ENCODE measurements at regions not wholly inside any gene's neighbourhood (a gene's known extent, or its start where the extent isn't known, plus 50 kb on each side); places are given as distances from the start of the nearest gene placed in this dataset.

DNA sequence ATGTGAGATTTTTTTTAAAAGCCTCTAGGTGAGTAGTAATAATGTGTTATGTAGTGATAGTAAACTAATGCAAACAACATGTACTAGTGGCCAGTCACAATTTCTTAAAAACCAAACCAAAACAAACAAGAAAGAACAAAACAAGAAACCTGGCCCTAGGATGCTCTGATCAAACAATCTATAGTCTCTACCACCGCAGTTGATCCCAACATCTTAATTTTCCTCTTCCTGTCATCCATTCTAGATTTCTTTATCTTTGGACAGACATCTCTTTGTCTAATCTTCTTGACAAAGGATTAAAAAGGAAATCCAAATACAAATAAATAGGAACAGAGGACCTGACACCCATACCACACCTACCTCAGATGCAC is 188.2 kb upstream of the ADAMTS5 start:
- Histone ChIP-seq H3K4me3 (ENCODE audit: low read depth, low read length) (no peak overlapping the region), H3K4ac (ENCODE audit: low read depth, low read length) (no peak overlapping the region), H2BK5ac (ENCODE audit: low read depth, low read length, poor library complexity) (no peak overlapping the region), H3K18ac (ENCODE audit: low read length) (no peak overlapping the region), H3K9me3 (ENCODE audit: insufficient read depth, low read depth, low read length) (no peaks in the 10 kb centered on the region), H3K79me1 (ENCODE audit: low read length) (no peaks in the 10 kb centered on the region), H3K9ac (ENCODE audit: low read length) (no peak overlapping the region), H2AFZ (ENCODE audit: insufficient read depth, low read length, poor library complexity) (no peak overlapping the region), H3K36me3 (ENCODE audit: control insufficient read depth in 1 of 2, insufficient read depth in 2 of 2, low read length in 2 of 2) (no peaks in the 10 kb centered on the region), H3K14ac (ENCODE audit: low read length) (no peak overlapping the region), H3K79me2 (ENCODE audit: control insufficient read depth, insufficient read depth, low read length, poor library complexity) (no peaks in the 10 kb centered on the region), H4K91ac (ENCODE audit: low read depth, low read length) (no peak overlapping the region), H2AK5ac (ENCODE audit: low read length) (no peak overlapping the region), H4K12ac (ENCODE audit: low read depth, low read length) (no peak overlapping the region), H2BK120ac (ENCODE audit: insufficient read depth, low read length, poor library complexity) (no peak overlapping the region), H3K4me2 (ENCODE audit: low read length) (no peak overlapping the region), H3K23ac (ENCODE audit: low read length) (no peak overlapping the region), H3K27me3 (ENCODE audit: insufficient read depth, low read length) (no peaks in the 10 kb centered on the region), H4K8ac (ENCODE audit: low read depth, low read length) (no peak overlapping the region), H2BK12ac (ENCODE audit: low read length) (no peak overlapping the region), H3K4me1 (ENCODE audit: control insufficient read depth in 1 of 2, insufficient read depth in 2 of 2, low read length in 2 of 2) (no peaks in the 10 kb centered on the region), H3K27ac (ENCODE audit: low read depth, low read length) (no peak overlapping the region)
- WGBS (ENCODE audit: extremely low coverage, insufficient coverage, insufficient read length) = no CpG with 5 or more reads among the region's 1 CpG
- no peak for DNase-seq

DNA sequence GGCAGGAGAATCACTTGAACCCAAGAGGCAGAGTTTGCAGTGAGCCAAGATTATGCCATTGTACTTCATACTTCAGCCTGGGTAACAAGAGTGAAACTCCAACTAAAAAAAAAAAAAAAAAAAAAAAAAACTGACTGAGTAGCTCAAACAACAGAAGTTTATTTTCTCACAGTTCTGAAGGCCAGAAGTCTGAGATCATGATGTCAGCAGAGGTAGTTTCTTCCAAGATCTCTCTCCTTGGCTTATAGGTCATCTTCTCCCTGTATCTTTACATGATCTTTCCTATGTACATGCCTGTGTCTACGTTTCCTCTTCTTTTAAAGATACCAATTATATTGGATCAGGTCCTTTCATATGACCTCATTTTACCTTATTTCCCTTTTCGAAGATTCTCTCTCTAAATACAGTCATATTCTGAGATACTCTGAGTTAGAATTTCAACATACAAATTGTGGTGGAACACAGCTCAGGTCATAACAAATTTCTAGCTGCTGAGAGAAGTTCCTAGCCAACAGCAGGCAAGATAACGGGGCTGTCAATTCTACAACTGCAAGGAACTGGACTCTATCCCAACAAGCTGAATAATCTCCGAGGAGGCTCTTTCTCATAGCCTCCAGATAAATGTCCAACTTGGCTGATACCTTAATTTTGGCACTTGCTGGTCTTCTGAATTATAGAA is 187.7 kb upstream of the ADAMTS5 start:
- Histone ChIP-seq H3K4me2 (ENCODE audit: low read length) (no peak overlapping the region), H3K4me1 (ENCODE audit: control insufficient read depth in 1 of 2, insufficient read depth in 2 of 2, low read length in 2 of 2) (no peaks in the 10 kb centered on the region), H3K4me3 (ENCODE audit: low read depth, low read length) (no peak overlapping the region), H3K18ac (ENCODE audit: low read length) (no peak overlapping the region), H2BK5ac (ENCODE audit: low read depth, low read length, poor library complexity) (no peak overlapping the region), H3K9ac (ENCODE audit: low read length) (no peak overlapping the region), H3K79me2 (ENCODE audit: control insufficient read depth, insufficient read depth, low read length, poor library complexity) (no peaks in the 10 kb centered on the region), H2AFZ (ENCODE audit: insufficient read depth, low read length, poor library complexity) (no peak overlapping the region), H3K36me3 (ENCODE audit: control insufficient read depth in 1 of 2, insufficient read depth in 2 of 2, low read length in 2 of 2) (no peaks in the 10 kb centered on the region), H2BK120ac (ENCODE audit: insufficient read depth, low read length, poor library complexity) (no peak overlapping the region), H3K27ac (ENCODE audit: low read depth, low read length) (no peak overlapping the region), H3K27me3 (ENCODE audit: insufficient read depth, low read length) (no peaks in the 10 kb centered on the region), H3K14ac (ENCODE audit: low read length) (no peak overlapping the region), H2BK12ac (ENCODE audit: low read length) (no peak overlapping the region), H2AK5ac (ENCODE audit: low read length) (no peak overlapping the region), H3K9me3 (ENCODE audit: insufficient read depth, low read depth, low read length) (no peaks in the 10 kb centered on the region), H3K4ac (ENCODE audit: low read depth, low read length) (no peak overlapping the region), H3K79me1 (ENCODE audit: low read length) (no peaks in the 10 kb centered on the region), H4K91ac (ENCODE audit: low read depth, low read length) (no peak overlapping the region), H4K12ac (ENCODE audit: low read depth, low read length) (no peak overlapping the region), H3K23ac (ENCODE audit: low read length) (no peak overlapping the region), H4K8ac (ENCODE audit: low read depth, low read length) (no peak overlapping the region)
- DNase-seq = no peak
- WGBS (ENCODE audit: extremely low coverage, insufficient coverage, insufficient read length) = no CpG with 5 or more reads among the region's 4 CpGs

DNA sequence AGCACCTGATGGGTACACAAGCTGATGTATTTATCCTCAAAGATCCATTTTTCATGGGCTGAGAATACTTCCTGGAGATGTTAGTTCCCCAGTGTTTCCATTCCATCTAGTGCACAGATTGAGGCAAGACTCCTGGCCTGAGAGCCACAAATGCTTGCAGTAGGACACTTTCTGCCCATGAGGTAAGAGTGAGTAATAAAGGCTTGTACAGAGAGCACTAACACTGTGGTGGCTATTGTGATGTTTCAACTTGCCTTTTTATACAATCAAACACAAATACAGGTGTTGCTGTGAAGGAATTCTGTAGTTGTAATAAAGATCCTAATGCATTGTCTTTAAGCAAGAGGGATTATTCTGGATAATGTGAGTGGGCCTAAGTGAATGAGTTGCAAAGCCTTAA is 186.1 kb upstream of the ADAMTS5 start:
- Histone ChIP-seq H3K36me3 (ENCODE audit: control insufficient read depth in 1 of 2, insufficient read depth in 2 of 2, low read length in 2 of 2) (no peaks in the 10 kb centered on the region), H3K27me3 (ENCODE audit: insufficient read depth, low read length) (no peaks in the 10 kb centered on the region), H2AFZ (ENCODE audit: insufficient read depth, low read length, poor library complexity) (no peak overlapping the region), H2BK120ac (ENCODE audit: insufficient read depth, low read length, poor library complexity) (no peak overlapping the region), H3K4me3 (ENCODE audit: low read depth, low read length) (no peak overlapping the region), H3K79me1 (ENCODE audit: low read length) (no peaks in the 10 kb centered on the region), H3K18ac (ENCODE audit: low read length) (no peak overlapping the region), H2BK5ac (ENCODE audit: low read depth, low read length, poor library complexity) (no peak overlapping the region), H3K4ac (ENCODE audit: low read depth, low read length) (no peak overlapping the region), H3K14ac (ENCODE audit: low read length) (no peak overlapping the region), H4K8ac (ENCODE audit: low read depth, low read length) (no peak overlapping the region), H3K4me2 (ENCODE audit: low read length) (no peak overlapping the region), H3K9me3 (ENCODE audit: insufficient read depth, low read depth, low read length) (no peaks in the 10 kb centered on the region), H3K9ac (ENCODE audit: low read length) (no peak overlapping the region), H3K4me1 (ENCODE audit: control insufficient read depth in 1 of 2, insufficient read depth in 2 of 2, low read length in 2 of 2) (no peaks in the 10 kb centered on the region), H4K91ac (ENCODE audit: low read depth, low read length) (no peak overlapping the region), H3K79me2 (ENCODE audit: control insufficient read depth, insufficient read depth, low read length, poor library complexity) (no peaks in the 10 kb centered on the region), H2BK12ac (ENCODE audit: low read length) (no peak overlapping the region), H4K12ac (ENCODE audit: low read depth, low read length) (no peak overlapping the region), H2AK5ac (ENCODE audit: low read length) (no peak overlapping the region), H3K23ac (ENCODE audit: low read length) (no peak overlapping the region), H3K27ac (ENCODE audit: low read depth, low read length) (no peak overlapping the region)
- no peak for DNase-seq

DNA sequence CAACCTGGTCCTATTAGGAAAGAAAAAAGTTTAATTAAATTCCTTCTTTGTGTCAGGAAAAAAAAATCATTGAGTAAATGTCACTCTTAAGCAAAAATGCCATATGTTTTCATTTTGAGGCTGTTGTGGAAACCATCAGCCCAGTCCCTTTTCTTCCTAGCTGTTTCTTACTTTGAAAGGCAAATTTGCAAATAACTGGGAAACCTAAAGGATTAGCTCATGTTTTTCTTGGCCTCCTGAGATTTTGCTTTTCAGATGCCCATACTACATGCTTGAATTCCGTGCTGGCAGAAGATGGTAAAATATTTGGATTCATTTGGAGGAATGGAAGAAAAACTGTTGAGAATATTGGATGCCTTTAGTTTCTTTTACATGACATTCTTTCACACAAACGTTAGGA is 182.1 kb upstream of the ADAMTS5 start:
- Histone ChIP-seq H3K4ac (ENCODE audit: low read depth, low read length) (no peak overlapping the region), H3K9me3 (ENCODE audit: insufficient read depth, low read depth, low read length) (no peaks in the 10 kb centered on the region), H3K79me1 (ENCODE audit: low read length) (no peaks in the 10 kb centered on the region), H4K8ac (ENCODE audit: low read depth, low read length) (no peak overlapping the region), H2BK5ac (ENCODE audit: low read depth, low read length, poor library complexity) (no peak overlapping the region), H3K4me1 (ENCODE audit: control insufficient read depth in 1 of 2, insufficient read depth in 2 of 2, low read length in 2 of 2) (no peaks in the 10 kb centered on the region), H4K91ac (ENCODE audit: low read depth, low read length) (no peak overlapping the region), H2BK12ac (ENCODE audit: low read length) (no peak overlapping the region), H3K14ac (ENCODE audit: low read length) (no peak overlapping the region), H3K4me3 (ENCODE audit: low read depth, low read length) (no peak overlapping the region), H2AFZ (ENCODE audit: insufficient read depth, low read length, poor library complexity) (no peak overlapping the region), H2AK5ac (ENCODE audit: low read length) (no peak overlapping the region), H3K36me3 (ENCODE audit: control insufficient read depth in 1 of 2, insufficient read depth in 2 of 2, low read length in 2 of 2) (no peaks in the 10 kb centered on the region), H3K27me3 (ENCODE audit: insufficient read depth, low read length) (no peaks in the 10 kb centered on the region), H3K27ac (ENCODE audit: low read depth, low read length) (no peak overlapping the region), H3K4me2 (ENCODE audit: low read length) (no peak overlapping the region), H3K9ac (ENCODE audit: low read length) (no peak overlapping the region), H3K18ac (ENCODE audit: low read length) (no peak overlapping the region), H3K23ac (ENCODE audit: low read length) (no peak overlapping the region), H4K12ac (ENCODE audit: low read depth, low read length) (no peak overlapping the region), H2BK120ac (ENCODE audit: insufficient read depth, low read length, poor library complexity) (no peak overlapping the region), H3K79me2 (ENCODE audit: control insufficient read depth, insufficient read depth, low read length, poor library complexity) (no peaks in the 10 kb centered on the region)
- peak in 1 of 2 donors; percentile 41 for DNase-seq
- WGBS (ENCODE audit: extremely low coverage, insufficient coverage, insufficient read length) = no CpG with 5 or more reads among the region's 2 CpGs
